Medulla oblongata (tissue), 1 donor: ENCODE measurements at regions not wholly inside any gene's neighbourhood (a gene's known extent, or its start where the extent isn't known, plus 50 kb on each side); places are given as distances from the start of the nearest gene placed in this dataset.
"Not testable (repeated sequence)": the region's sequence is repeated elsewhere in the genome, so short reads cannot be mapped to it uniquely, and the experiment has no call there.

Source experiments
- DNase-seq: peaks from one replicate; pipeline ENCODE4 v3.0.0-alpha.2; 2015; ENCODE audit errors: extremely low spot score

DNA sequence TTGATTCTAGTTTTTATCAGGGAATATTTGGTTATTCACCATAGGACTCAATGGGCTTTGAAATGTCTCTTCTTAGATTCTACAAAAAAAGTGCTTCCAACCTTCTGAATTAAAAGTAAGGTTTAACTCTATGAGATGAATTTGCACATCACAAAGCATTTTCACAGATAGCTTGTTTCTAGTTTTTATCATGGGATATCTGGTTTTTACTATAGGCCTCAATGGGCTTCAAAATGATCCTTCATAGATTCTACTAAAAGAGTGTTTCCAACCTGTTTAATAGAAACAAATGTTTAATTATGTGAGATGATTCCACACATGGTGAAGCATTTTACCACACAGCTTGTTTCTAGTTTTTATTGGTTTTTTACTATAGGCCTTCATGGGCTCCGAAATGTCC is 560.7 kb downstream of the KCNJ18 start:
- DNase-seq = no peak

DNA sequence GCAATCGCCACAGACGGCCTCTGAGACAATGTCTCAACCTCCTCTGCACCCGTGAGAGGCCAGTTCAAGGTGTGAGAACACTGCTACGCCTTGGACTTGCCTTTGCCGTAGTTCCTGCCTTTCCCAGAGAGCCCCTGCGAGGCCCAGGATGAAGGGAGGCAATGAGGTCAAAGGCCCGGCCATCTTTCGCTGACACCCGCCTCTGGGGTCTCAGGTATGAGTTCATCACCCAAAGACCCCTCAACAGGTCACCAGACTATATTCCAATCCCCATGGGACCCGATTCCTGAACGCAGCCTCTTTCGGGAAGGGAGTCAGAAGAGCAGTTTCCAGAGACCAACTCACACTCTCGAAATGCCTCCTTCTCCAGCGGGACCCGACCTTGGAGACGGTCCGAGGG is 573.5 kb downstream of the KCNJ18 start:
- DNase-seq = no peak

DNA sequence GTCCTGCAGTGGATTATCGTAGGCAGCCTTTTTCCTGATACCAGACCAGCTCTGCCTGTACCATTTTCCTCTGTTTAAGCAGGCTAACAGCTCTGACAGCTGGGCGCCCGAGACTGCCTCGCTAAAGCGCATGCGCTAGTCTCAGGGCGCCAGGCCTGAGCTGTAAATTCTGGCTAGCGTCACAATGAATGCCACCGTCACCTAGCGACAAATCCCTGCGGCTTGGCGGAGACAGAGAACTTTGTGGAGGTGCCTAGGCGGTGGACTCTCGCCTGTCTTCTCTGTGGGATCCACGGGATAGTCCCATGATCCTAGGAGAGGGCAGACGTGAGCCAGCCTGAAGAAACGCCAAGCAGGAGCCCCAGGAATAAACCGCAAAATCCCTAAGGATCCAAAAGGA is 573.9 kb downstream of the KCNJ18 start:
- DNase-seq = no peak

DNA sequence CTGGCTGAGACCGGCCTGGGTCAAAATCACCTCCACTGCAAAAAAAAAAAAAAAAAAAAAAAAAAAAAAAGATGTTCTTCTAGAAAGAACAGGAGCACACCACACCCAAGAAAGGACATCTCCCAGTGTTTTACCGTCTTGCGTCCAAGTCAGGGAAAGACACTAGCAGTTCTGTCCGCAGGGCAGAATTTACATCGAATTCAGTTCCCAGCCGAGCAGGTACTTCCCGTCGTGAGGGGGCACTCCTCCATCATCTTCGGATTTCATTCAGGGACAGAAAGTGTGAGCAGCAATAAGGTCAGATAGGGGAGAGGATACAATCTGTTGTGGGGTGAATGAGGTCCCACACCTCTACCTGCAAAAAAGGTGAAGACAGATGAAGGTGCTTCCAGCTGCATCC is 574.7 kb downstream of the KCNJ18 start:
- DNase-seq = no peak

DNA sequence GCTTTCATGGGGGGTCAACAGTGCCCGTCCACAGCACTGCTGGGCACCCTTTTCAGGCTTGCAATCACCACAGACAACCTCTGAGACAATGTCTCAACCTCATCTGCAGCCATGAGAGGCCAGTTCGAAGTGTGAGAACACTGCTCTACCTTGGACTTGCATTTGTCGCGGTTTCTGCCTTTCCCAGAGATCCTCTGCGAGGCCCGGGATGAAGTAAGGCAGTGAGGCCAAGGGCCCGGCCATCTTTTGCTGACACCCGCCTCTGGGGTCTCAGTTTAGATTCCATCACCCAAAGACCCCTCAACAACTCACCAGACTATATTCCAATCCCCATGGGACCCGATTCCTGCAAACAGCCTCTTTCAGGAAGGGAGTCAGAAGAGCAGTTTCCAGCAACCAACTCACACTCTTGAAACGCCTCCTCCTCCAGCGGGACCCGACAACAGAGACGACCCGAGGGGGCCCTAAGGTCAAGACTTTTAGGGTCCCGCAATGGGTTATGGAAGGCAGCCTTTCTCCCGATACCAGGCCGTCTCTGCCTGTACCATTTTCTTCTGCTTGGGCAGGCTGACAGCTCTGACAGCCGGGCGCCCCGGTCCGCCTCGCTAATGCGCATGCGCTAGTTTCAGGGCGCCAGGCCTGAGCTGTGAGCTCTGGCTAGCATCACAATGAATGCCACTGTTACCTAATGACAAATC is 576.0 kb downstream of the KCNJ18 start:
- DNase-seq = no peak

DNA sequence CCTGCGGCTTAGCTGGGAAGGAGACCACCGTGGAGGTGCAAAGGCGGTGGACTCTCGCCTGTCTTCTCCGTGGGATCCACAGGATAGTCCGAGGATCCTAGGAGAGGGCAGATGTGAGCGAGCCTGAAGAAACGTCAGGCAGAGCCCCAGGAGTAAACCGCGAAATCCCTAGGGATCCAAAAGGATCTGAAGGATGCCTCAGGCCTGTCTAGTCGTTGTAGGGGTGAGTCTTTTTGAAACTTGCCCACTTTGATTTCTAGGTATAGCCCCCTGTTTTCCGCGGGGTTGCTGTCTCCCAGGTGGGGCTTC is 576.5 kb downstream of the KCNJ18 start:
- DNase-seq = no peak

DNA sequence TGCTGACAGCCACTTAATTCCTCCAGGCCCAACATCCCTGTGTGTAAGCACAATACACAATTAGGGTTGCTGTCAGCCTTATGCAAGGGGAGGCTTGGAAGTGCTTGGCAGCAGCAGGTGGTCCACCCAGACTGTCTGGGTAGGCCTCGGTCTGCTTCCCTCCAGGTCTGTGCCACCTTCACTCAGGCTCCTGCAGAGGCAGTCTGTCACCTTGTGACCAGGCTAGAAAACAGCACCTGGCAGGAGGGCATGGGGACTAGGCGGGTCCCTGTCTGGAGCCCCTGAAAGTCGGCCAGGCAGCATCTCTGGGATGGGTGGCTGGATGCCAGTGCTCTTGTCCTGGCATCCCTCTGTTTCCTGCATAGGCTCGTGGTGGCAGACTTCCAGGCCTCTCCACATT is 578.1 kb downstream of the KCNJ18 start:
- DNase-seq = no peak

DNA sequence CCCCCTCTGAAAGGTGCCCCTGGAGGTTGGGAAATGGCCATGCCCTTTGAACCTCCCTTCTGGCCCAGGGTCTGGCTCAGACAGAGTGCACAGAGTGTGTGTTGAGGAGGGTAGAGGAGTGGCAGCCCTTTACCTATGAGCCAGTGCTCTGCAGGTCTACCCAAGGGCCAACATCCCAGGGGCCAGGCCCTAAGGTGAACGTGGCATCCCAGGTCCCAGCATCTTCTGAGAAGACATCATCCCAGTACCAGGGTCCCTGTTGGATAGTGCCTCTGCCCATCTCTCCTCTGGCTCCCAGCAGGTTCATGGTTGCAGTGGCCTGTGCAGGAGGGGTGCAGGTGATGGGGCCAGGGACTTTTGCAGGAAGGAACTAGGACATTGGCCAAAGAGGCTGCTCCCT is 578.5 kb downstream of the KCNJ18 start:
- DNase-seq = not testable (repeated sequence)

DNA sequence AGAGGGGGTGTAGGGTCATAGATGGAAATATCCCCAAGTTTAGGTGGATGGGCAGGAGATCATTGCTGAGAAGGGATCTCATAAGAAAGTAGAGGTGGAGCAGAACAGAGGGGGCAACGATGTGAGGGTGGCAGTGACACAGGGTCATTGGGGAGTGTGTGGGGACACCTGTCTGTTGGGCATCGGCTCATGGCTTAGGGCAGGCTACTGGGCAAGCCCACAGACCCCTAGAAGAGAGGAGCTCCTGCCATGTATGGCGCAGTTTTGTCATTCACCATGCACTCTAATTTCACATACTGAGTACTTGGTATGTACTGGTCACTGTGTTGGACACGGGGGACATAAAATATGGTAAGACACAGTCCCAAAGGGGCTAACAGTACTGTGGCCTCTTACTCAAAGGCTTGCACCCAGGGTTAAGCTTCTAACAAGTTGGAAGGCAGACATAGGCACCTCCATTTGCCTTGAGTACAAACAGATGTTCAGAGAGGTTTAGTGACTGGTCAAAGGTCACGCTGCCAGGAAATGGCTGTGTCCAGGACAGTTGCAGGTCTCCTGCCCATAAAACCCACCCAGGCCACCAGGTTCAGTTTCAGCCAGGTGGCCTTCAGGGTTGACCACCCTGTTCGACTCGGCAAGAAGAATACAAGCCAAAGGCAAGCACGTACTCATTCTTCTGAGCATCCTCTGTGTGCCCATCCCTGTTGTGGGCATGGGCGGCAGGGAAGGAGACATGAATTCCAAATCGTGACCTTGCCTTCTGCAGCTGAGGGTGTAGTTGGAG is 580.2 kb downstream of the KCNJ18 start:
- DNase-seq = no peak

DNA sequence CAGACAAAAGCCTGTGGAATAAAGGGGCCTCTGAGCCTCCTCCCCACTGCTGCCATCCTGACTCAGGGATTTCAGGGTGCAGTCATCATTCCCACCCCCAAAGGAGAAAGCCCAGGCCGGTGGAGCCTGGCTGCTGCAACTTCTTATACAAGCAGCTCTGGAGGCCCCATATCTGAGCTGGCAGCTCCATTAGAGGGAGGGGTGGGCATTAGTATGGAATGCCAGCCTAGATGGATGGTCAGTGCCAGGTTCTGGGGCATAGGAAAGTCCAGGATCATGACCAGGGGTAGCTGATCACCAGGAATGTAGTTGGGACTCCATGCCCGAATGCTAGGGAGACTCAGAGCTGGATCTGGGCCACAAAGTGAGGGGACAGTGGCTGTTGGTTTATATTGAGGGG is 581.0 kb downstream of the KCNJ18 start:
- no peak for DNase-seq

DNA sequence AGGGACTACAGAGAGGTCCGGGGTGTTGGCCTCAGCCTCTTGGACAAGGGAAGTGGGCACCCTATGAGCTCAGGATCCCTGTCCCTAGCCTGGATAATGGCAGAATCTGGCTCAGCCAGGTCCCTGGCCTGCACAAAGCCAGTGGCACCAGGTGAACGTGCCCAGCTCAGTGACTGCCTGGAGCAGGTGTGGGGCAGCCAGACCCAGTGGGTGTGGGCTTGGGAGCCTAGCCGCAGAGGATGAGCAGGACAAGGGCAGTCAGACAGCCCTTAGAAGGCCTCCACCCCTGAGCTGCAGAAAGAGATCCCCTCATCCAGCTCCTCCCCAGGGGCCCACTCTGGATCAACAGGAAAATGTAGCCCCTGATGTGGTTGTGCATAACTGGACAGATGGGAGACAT is 585.3 kb downstream of the KCNJ18 start:
- DNase-seq = no peak

DNA sequence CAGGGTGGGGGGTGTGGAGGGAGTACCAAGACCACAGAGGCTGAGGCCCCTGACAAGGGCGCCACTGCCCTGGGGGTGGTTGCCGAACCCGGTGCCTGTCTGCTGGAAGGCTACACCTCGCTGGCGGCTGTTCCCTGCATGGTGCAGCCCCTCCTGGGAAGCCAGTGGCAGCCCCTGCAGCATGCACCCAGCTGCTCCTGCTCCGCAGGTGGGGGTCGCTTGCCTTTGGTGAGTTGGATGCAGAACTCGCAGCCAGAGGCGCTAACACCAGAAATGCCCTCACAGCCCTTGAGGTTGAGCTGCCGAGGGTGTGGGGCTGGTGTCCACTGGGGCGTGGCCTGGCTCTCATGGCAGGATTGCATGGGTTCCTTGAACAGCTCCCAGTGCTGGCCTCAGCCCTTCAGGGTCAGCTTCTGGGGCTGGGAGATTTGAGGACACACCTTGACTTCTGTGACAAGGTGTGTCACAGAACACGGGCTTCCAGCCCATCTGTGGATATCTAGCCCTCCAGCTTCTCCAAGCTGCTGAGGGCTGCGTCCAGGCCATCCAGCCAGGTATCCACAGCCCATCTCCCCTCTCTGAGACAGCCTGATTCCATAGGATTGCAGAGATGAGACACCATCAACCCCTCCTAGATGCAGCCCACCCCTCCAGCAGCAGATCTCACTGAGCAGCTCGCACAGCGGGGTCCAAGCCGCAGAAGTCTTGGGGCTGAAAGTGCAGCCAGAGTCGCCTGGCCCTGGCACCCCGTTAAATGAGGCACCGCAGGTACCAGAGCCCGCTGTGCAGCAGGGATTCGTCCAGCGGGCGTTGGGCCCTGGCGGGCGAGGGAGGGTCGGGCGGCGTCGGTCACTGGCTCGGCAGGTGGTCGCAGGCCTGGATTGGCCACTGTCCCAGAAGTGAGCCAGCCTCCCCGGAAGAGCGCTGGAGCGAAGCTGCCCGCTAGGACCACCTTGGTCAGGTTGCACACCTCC is 586.3 kb downstream of the KCNJ18 start:
- no peak for DNase-seq

DNA sequence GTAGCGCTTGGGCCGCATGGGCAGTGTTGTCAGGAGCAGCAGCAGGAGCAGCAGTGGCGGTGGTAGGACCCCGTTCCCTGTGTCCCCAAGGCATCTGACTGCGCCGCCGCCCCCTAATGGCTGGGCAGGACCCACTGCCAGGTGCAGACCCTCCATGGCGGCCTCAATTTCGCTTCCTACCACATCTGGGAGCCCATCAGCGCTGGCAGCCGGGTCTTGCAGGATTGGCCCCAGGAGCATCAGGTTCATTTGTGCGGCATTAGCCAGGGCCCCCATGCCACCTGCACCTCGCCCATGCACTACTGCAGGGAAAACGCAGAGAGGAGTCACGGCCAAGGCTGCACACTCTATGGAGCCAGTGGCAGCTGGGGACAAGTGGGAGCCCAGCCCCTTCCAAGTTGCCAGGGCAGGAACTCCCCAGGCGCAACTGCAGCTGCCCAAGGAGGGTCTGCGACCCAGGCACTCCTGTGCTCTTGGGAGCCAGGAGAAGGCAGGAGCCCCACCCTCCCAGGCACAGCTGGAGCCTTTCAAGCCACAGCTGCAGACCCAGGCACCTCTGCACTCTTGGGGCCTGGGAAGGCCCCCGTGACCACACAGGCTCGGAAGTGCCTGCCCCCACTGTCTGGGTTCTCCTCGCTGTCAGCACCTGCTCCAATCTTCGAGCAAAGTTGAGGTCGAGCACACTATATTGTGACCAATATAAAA is 594.2 kb downstream of the KCNJ18 start:
- no peak for DNase-seq

DNA sequence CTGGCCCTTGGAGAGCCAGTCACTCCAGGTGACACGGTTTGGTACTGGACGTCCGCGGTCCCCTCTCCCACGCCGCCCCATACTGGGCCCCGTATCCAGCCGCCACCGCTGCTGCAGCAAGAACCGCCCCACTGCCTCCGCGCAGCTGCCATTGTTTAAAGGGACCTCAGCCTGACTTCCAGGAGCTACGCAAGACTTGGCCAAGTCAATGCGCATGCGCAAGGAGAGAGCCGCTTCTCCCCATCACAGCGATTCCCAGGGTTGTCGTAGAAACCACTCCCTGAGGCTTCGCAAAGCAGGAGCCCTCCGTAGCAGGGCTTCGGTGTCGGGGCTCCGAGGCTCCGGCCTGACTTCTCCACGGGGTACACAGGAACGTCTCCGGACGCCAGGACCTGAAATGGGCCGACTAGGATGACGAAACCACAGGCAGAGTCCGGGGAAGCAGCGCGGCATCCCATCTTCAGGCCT is 606.2 kb downstream of the KCNJ18 start:
- not testable (repeated sequence) for DNase-seq

DNA sequence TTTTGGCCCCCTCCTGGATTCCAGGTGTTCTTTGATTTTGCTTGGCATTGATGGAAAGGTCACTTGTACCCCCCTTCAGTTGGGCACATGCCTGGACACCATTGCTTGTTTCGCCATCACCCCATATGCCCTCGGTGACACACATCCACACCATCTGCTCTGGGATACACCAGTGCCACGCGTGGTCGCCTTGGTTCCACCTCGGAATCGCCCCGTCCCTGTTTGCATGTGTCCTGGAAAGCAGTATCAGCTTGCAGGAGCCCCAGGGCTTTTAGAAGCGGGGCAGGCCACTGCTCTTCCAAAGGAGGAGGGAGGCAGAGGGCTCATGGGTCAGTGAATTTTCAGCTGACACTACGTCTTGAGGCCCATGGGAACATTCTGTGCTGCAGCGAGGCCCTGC is 607.9 kb downstream of the KCNJ18 start:
- no peak for DNase-seq

DNA sequence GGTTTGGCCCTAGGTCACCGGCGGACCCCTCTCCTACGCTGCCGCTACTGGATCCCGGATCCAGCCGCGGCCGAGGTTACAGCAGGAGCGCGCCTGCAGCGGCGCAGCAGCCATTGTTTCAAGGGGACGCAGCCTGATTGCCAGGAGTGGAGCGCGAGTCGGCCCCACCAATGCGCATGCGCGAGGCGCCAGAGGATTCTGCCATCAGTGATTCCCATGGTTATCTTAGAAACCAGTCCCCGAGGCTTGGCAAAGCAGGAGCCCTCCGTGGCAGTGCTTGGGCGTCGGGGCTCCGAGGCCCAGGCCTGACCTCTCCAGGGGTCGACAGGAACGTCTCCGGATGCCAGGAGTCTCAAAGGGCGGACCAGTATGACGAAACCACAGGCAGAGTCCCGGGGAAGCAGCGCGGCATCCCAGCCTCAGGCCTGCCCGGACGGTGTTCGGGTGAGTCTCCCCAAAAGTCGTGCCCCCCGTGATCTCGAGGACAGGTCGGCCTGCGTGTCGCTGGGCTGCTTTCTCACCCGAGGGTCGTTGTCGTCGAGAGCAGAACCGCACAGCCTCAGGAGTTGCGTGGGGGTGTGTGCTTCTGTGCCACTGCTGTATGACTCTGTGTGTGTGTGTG is 608.5 kb downstream of the KCNJ18 start:
- DNase-seq = no peak

DNA sequence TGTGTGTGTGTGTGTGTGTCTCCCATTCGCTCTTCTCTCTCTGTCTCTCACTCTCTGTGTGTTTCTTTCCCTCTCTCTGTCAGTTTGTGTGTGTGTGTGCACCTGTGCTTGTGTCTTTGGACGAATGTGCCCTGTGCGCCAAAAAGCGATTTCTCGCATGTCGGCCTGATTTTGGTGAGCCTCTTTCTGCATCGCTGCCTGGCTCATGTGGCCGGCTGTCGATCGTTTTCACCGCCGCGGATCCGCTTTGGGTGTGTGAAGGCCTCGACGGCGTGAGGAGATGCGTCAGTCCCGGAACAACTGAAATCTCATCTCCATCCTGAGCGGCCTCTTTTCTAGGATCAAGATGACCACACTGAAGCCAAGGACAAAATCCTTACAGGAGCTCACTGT is 609.0 kb downstream of the KCNJ18 start:
- DNase-seq = no peak

DNA sequence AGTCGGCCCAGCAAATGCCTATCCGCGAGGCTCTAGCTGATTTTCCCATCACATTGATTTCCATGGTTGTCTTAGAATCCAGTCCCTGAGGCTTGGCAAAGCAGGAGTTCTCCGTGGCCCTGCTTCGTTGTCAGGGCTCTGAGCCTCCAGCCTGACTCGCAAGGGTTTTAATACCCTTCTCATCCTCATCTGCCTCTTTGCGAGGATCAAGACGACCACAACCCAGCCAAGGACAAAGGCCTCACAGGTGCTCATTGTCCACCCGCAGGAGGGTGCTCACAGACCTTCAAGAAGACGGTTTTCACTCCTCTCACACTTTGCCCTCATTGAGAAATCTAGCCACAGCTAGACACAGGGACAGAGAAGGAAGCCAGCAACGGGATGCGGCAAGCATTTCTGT is 610.8 kb downstream of the KCNJ18 start:
- no peak for DNase-seq

DNA sequence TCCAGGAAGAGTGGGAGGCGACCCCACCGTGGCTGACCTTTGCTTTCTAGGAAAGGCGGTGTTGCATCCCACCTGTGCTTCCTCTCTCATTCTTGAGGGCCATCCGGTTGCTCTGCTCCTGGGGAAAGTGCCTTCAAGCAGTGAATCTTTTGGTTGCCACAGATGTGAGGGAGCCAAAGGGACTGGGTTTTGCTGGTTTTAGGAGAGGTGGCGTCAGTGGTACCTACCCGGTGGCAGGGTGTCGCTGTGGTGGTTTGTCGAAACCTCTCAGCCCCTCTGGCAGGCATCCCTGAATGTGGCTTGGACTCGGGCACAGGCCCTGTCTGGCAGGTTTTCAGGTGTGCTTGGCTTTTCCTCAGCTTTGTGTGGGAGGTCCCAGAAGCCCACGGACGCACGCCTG is 611.5 kb downstream of the KCNJ18 start:
- DNase-seq = no peak

DNA sequence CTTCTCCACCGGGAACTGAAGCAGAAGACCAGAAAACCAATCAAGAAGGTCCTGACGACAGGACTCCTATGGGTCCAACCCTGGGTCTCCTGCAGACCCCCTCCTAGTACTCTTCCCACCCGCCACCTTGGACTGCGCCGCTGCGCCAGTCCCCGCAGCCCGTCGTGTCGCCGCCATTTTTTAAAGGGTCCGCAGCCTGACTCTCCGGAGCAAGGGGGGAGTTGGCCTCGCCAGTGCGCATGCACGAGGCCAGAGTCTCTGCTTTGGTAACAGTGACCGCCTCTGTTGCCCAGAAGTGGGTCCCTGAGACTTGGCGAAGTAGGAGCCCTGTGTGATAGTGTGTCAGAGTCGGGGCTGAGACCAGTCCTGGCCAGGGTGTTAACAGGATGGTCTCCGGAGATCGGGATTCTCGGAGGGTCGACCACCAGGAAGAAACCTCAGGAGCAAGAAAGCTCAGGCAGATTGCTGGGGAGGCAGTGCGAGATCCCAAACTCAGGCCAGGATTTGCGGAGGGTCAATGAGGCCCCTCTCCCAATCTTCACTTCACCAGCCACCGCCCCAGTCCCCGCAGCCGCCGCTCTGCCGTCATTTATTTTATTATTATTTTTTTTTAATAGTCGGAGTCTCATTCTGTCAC is 612.5 kb downstream of the KCNJ18 start:
- DNase-seq = no peak
